Neural crest cell (in vitro differentiated cells): ENCODE measurements at regions not wholly inside any gene's neighbourhood (a gene's known extent, or its start where the extent isn't known, plus 50 kb on each side); places are given as distances from the start of the nearest gene placed in this dataset.

ENCODE experiments used
- DNase-seq: peaks from one replicate; pipeline ENCODE4 v3.0.0; 2021; ENCODE audit warnings: low read depth, mixed read lengths, low spot score
- H3K27ac Mint-ChIP-seq: one replicate; pipeline ENCODE4 v1.8.0; 2021; ENCODE audit warnings: mild to moderate bottlenecking, mixed read lengths; ENCODE audit not compliant: unreplicated experiment
- H3K27me3 Mint-ChIP-seq: 2 replicates; pipeline ENCODE4 v1.8.0; 2021; ENCODE audit warnings: low read depth, mild to moderate bottlenecking, mixed read lengths
- H3K36me3 Mint-ChIP-seq: 2 replicates; pipeline ENCODE4 v1.8.0; 2021; ENCODE audit warnings: low read depth, mild to moderate bottlenecking, mixed read lengths
- H3K4me1 Mint-ChIP-seq: 2 replicates; pipeline ENCODE4 v1.8.0; 2021; ENCODE audit warnings: mixed read lengths
- H3K4me3 Mint-ChIP-seq: one replicate; pipeline ENCODE4 v1.8.0; 2021; ENCODE audit warnings: mild to moderate bottlenecking, mixed read lengths
- H3K9me3 Mint-ChIP-seq: 2 replicates; pipeline ENCODE4 v1.8.0; 2021; ENCODE audit warnings: mixed read lengths
- TF ChIP-seq, protein P1 (sequence below): fragments of 200-600 bp; sonication (generic); conservative IDR thresholded peaks from 2 replicates; pipeline ENCODE4 v1.5.0; 2021; ENCODE audit warnings: antibody characterized with exemption, mild to moderate bottlenecking

- Mint-ChIP-seq H3K27ac (no peak overlapping the region), H3K36me3 (no peaks in the 10 kb centered on the region), H3K27me3 (no peaks in the 10 kb centered on the region), H3K4me1 (peaks cover 8% of the 10 kb centered on the region), H3K9me3 (no peaks in the 10 kb centered on the region), H3K4me3 (no peak overlapping the region)
- no peak for DNase-seq
- TF ChIP-seq, protein P1, sequence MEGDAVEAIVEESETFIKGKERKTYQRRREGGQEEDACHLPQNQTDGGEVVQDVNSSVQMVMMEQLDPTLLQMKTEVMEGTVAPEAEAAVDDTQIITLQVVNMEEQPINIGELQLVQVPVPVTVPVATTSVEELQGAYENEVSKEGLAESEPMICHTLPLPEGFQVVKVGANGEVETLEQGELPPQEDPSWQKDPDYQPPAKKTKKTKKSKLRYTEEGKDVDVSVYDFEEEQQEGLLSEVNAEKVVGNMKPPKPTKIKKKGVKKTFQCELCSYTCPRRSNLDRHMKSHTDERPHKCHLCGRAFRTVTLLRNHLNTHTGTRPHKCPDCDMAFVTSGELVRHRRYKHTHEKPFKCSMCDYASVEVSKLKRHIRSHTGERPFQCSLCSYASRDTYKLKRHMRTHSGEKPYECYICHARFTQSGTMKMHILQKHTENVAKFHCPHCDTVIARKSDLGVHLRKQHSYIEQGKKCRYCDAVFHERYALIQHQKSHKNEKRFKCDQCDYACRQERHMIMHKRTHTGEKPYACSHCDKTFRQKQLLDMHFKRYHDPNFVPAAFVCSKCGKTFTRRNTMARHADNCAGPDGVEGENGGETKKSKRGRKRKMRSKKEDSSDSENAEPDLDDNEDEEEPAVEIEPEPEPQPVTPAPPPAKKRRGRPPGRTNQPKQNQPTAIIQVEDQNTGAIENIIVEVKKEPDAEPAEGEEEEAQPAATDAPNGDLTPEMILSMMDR = no peak
These were observed 931.9 kb downstream of the IGSF11 start for GRCh38 chr3:118102737-118103136.

- H3K27ac Mint-ChIP-seq = no peak overlapping the region
- H3K9me3 Mint-ChIP-seq = no peaks in the 10 kb centered on the region
- H3K27me3 Mint-ChIP-seq = no peaks in the 10 kb centered on the region
- DNase-seq = no peak
- peaks cover 2% of the 10 kb centered on the region for H3K4me1 Mint-ChIP-seq
- TF ChIP-seq, protein P1 = no peak
- no peak overlapping the region for H3K4me3 Mint-ChIP-seq
- no peaks in the 10 kb centered on the region for H3K36me3 Mint-ChIP-seq
These were observed 926.4 kb downstream of the IGSF11 start for GRCh38 chr3:118108201-118108600.

DNA sequence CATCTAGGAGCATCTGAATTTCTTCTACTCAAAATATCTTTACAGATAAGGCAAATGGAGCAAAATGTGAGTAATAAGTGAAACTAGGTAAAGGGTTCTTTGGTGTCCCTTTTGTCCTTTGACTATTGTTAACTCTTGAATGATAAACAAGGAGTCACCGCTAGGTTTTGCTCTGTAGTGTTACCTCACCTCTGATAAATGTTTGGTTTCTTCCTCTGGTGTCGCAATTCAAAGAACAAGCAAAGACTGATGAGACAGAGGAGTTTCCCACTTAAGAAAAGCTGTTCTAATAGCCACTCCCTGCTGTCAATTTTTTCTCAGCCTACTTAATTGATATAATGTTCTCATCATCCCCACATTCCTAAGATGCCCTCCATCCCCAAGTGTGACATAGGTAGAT is 925.9 kb downstream of the IGSF11 start:
- Mint-ChIP-seq H3K4me3 (no peak overlapping the region), H3K27me3 (no peaks in the 10 kb centered on the region), H3K27ac (no peak overlapping the region), H3K4me1 (no peaks in the 10 kb centered on the region), H3K9me3 (no peaks in the 10 kb centered on the region), H3K36me3 (no peaks in the 10 kb centered on the region)
- TF ChIP-seq, protein P1 = no peak
- DNase-seq = no peak

DNA sequence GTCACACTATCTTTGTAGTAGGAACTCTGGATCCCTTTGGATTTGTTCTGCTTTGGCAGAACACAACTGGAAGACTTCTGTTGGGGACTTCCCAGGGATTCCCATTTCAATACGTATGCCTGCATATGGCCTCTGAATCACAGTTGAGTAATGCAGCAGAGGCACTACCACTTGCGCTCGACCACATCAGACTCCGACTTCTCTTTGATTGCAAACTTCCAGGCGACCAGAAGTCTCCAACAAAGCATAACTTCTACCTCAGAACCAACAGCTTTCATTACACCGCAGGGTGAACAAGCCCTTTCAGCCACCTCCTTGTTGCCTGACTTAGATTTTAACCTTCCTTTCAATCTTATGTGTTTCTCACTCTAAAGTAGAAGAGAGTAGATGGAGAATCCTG is 924.4 kb downstream of the IGSF11 start:
- no peaks in the 10 kb centered on the region for H3K9me3 Mint-ChIP-seq
- no peak overlapping the region for H3K4me3 Mint-ChIP-seq
- H3K4me1 Mint-ChIP-seq = no peaks in the 10 kb centered on the region
- no peaks in the 10 kb centered on the region for H3K27me3 Mint-ChIP-seq
- TF ChIP-seq, protein P1 = no peak
- no peaks in the 10 kb centered on the region for H3K36me3 Mint-ChIP-seq
- no peak for DNase-seq
- no peak overlapping the region for H3K27ac Mint-ChIP-seq

GRCh38 chr3:118116991-118117390 is 917.7 kb downstream of the IGSF11 start:
- Mint-ChIP-seq H3K27ac (peak overlapping the region; percentile 55), H3K36me3 (no peaks in the 10 kb centered on the region), H3K4me1 (peaks cover 23% of the 10 kb centered on the region), H3K9me3 (no peaks in the 10 kb centered on the region), H3K4me3 (no peak overlapping the region), H3K27me3 (no peaks in the 10 kb centered on the region)
- TF ChIP-seq, protein P1 = no peak
- no peak for DNase-seq

DNA sequence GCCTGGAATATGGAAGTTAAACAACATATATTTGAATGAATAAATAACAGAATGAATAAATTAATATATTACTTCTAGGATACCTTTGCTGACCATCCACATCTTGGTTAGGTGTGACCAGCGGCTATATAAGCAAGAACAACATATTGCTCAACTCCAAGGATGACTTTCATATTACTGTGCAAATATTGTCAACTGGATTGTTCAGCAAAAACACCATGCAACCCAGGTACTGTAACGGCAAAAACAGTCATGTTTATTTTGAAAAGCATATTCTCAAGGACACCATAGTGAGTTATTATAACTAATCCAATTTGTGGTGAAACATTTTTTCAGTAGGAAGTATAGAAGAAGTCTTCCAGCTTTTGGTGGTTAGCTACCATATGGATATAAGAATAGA is 907.9 kb downstream of the IGSF11 start:
- no peaks in the 10 kb centered on the region for H3K4me1 Mint-ChIP-seq
- TF ChIP-seq, protein P1 = no peak
- H3K27ac Mint-ChIP-seq = no peak overlapping the region
- DNase-seq = no peak
- no peaks in the 10 kb centered on the region for H3K9me3 Mint-ChIP-seq
- no peaks in the 10 kb centered on the region for H3K27me3 Mint-ChIP-seq
- no peak overlapping the region for H3K4me3 Mint-ChIP-seq
- H3K36me3 Mint-ChIP-seq = no peaks in the 10 kb centered on the region
